HAP-1 (cell line): ENCODE measurements at regions not wholly inside any gene's neighbourhood (a gene's known extent, or its start where the extent isn't known, plus 50 kb on each side); places are given as distances from the start of the nearest gene placed in this dataset.

Experiments used
- DNase-seq, 2 experiments: peaks; one replicate each; pipeline ENCODE4 v3.0.0-alpha.2; 2016 to 2020; ENCODE audit warnings: low spot score in 2 of 2
- H3K27me3 ChIP-seq: fragments of 250-450 bp; sonication (Bioruptor Pico); 2 replicates; pipeline ENCODE4 v1.5.1; 2020; ENCODE audit warnings: low read depth, mild to moderate bottlenecking, moderate library complexity
- H3K36me3 ChIP-seq: fragments of 250-450 bp; sonication (Bioruptor Pico); replicated peaks from 2 replicates; pipeline ENCODE4 v1.5.1; 2020; ENCODE audit warnings: mild to moderate bottlenecking
- H3K4me1 ChIP-seq: fragments of 250-450 bp; sonication (Bioruptor Pico); 2 replicates; pipeline ENCODE4 v1.5.1; 2020; ENCODE audit warnings: mild to moderate bottlenecking
- H3K4me3 ChIP-seq: fragments of 250-450 bp; sonication (Bioruptor Pico); 2 replicates; pipeline ENCODE4 v1.5.1; 2020; ENCODE audit warnings: mild to moderate bottlenecking, moderate library complexity
- H3K9me3 ChIP-seq: fragments of 250-450 bp; sonication (Bioruptor Pico); 2 replicates; pipeline ENCODE4 v1.5.1; 2020; ENCODE audit warnings: mild to moderate bottlenecking, moderate library complexity
- in situ Hi-C: fragments of 300-500 bp; cut with MboI; formaldehyde crosslinking; loops from 3 replicates; pipeline ENCODE4 v1.14.3; 2020; ENCODE audit warnings: low sequenced_read_pairs, inconsistent platforms, mixed read lengths

GRCh38 chr18:33517950-33518349 lies 60.1 kb upstream of the ASXL3 start:
- DNase-seq, result no peak
- Histone ChIP-seq H3K9me3 (no peaks in the 10 kb centered on the region), H3K36me3 (no peaks in the 10 kb centered on the region), H3K27me3 (no peaks in the 10 kb centered on the region), H3K4me1 (no peaks in the 10 kb centered on the region), H3K4me3 (no peak overlapping the region)
- in situ Hi-C loops, result no loop called here

GRCh38 chr18:33513027-33513426 lies 65.0 kb upstream of the ASXL3 start:
- DNase-seq, result no peak
- in situ Hi-C loops, result no loop called here
- no peaks in the 10 kb centered on the region for H3K27me3 ChIP-seq
- no peak overlapping the region for H3K4me3 ChIP-seq
- H3K4me1 ChIP-seq, result no peaks in the 10 kb centered on the region
- H3K36me3 ChIP-seq, result no peaks in the 10 kb centered on the region
- no peaks in the 10 kb centered on the region for H3K9me3 ChIP-seq

- peaks cover 3% of the 10 kb centered on the region for H3K27me3 ChIP-seq
- no peaks in the 10 kb centered on the region for H3K36me3 ChIP-seq
Measured at GRCh38 chr18:33507019-33507418, 66.5 kb upstream of the CCDC178 start.

GRCh38 chr18:33505798-33506197 lies 65.3 kb upstream of the CCDC178 start:
- DNase-seq, result no peak
- H3K9me3 ChIP-seq, result no peaks in the 10 kb centered on the region
- no peaks in the 10 kb centered on the region for H3K4me1 ChIP-seq
- H3K36me3 ChIP-seq, result no peaks in the 10 kb centered on the region
- in situ Hi-C loops, result no loop called here
- H3K4me3 ChIP-seq, result no peak overlapping the region
- peaks cover 3% of the 10 kb centered on the region for H3K27me3 ChIP-seq

More at GRCh38 chr18:33507019-33507418, 66.5 kb upstream of the CCDC178 start:
- H3K9me3 ChIP-seq, result no peaks in the 10 kb centered on the region
- in situ Hi-C loops, result no loop called here
- no peaks in the 10 kb centered on the region for H3K4me1 ChIP-seq
- no peak overlapping the region for H3K4me3 ChIP-seq
- no peak for DNase-seq

- Histone ChIP-seq H3K9me3 (no peaks in the 10 kb centered on the region), H3K36me3 (no peaks in the 10 kb centered on the region), H3K4me3 (no peak overlapping the region), H3K4me1 (no peaks in the 10 kb centered on the region), H3K27me3 (peaks cover 3% of the 10 kb centered on the region)
- in situ Hi-C loops, result no loop called here
- no peak for DNase-seq
Measured at GRCh38 chr18:33505297-33505696, 64.8 kb upstream of the CCDC178 start.

- no peaks in the 10 kb centered on the region for H3K36me3 ChIP-seq
- no peaks in the 10 kb centered on the region for H3K4me1 ChIP-seq
- peak; percentile 34 to 54 for DNase-seq
- in situ Hi-C loops, result loop anchor here (10.0 kb wide), 1 partner anchor 260 kb away; no protein-coding TSS in a partner anchor
- no peak overlapping the region for H3K4me3 ChIP-seq
- H3K27me3 ChIP-seq, result peaks cover 3% of the 10 kb centered on the region
- H3K9me3 ChIP-seq, result no peaks in the 10 kb centered on the region
Measured at GRCh38 chr18:33495278-33495677, 54.8 kb upstream of the CCDC178 start.
